Activated T-cell treated with anti-CD3 and anti-CD28 coated beads, Interleukin-2, amount 50 U/mL, for 72 hours (primary cell): ENCODE measurements at regions not wholly inside any gene's neighbourhood (a gene's known extent, or its start where the extent isn't known, plus 50 kb on each side); places are given as distances from the start of the nearest gene placed in this dataset.

ENCODE experiments used
- ATAC-seq, 2 donors: fragments of 150-1000 bp; cut with Tn5 transposase; replicated peaks in 1 of 2; 2 replicates each; pipeline ENCODE4 v1.10.0; 2021; ENCODE audit warnings: moderate library complexity in 2 of 2, mild to moderate bottlenecking in 1 of 2
- DNase-seq, 2 donors: peaks; one replicate each; pipeline ENCODE4 v3.0.0; 2021 to 2022; ENCODE audit warnings: mixed read lengths in 1 of 2
- H3K27ac Mint-ChIP-seq: one replicate; pipeline ENCODE4 v1.8.0; 2022; ENCODE audit warnings: mild to moderate bottlenecking, moderate library complexity, mixed read lengths
- H3K27me3 Mint-ChIP-seq: one replicate; pipeline ENCODE4 v1.8.0; 2022; ENCODE audit warnings: low read depth, mixed read lengths
- H3K36me3 Mint-ChIP-seq, 2 donors: one replicate each; pipeline ENCODE4 v1.8.0; 2022; ENCODE audit warnings: mixed read lengths in 2 of 2, mild to moderate bottlenecking in 1 of 2; ENCODE audit not compliant: insufficient read depth in 2 of 2
- H3K4me1 Mint-ChIP-seq: one replicate; pipeline ENCODE4 v1.8.0; 2022; ENCODE audit warnings: low read depth, mixed read lengths
- H3K4me3 Mint-ChIP-seq, 2 donors: one replicate each; pipeline ENCODE4 v1.8.0; 2022; ENCODE audit warnings: mild to moderate bottlenecking in 2 of 2, mixed read lengths in 2 of 2, moderate library complexity in 2 of 2
- H3K9me3 Mint-ChIP-seq, 2 donors: one replicate each; pipeline ENCODE4 v1.8.0; 2022; ENCODE audit warnings: mixed read lengths in 2 of 2

DNA sequence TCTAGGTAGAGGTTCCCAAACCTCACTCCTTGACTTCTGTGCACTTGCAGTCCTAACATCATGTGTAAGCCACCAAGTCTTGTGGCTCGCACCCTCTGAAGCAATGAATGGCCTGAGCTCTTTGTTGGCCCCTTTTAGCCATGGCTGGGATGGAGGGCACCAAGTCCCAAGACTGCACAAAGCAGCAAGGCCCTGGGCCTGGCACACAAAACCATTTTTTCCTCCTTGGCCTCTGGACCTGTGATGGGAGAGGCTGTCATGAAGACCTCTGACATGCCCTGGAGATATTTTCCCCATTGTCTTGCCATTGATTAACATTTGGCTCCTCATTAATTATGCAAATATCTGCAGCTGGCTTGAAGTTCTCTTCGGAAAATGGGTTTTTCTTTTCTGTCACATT is 60.3 kb upstream of the MALRD1 start:
- H3K36me3 Mint-ChIP-seq, result peaks cover 1% of the 10 kb centered on the region in 2 donors
- H3K9me3 Mint-ChIP-seq, result peaks cover 8 to 15% of the 10 kb centered on the region in 2 donors

More for the DNA sequence above, 60.3 kb upstream of the MALRD1 start:
- no peak for ATAC-seq
- no peak overlapping the region for H3K27ac Mint-ChIP-seq
- DNase-seq, result no peak
- H3K4me3 Mint-ChIP-seq, result no peak overlapping the region
- H3K4me1 Mint-ChIP-seq, result no peaks in the 10 kb centered on the region
- no peaks in the 10 kb centered on the region for H3K27me3 Mint-ChIP-seq
